Limb (tissue), 2 donors: ENCODE measurements at regions not wholly inside any gene's neighbourhood (a gene's known extent, or its start where the extent isn't known, plus 50 kb on each side); places are given as distances from the start of the nearest gene placed in this dataset.

Experiments
- DNase-seq, 2 donors: peaks; one replicate each; pipeline ENCODE4 v3.0.0-alpha.2; 2016; ENCODE audit errors: extremely low spot score in 2 of 2

GRCh38 chr21:28538987-28539622, 453.6 kb downstream of the LTN1 start:
- DNase-seq: no peak

GRCh38 chr21:28537371-28538079, 455.2 kb downstream of the LTN1 start:
- DNase-seq: no peak

GRCh38 chr21:28532446-28532845, 460.2 kb downstream of the LTN1 start:
- no peak for DNase-seq

GRCh38 chr21:28523367-28523766, 469.3 kb downstream of the LTN1 start:
- no peak for DNase-seq

- peak; percentile 51 to 59 for DNase-seq
These were observed 470.5 kb downstream of the LTN1 start for GRCh38 chr21:28522014-28522799.

GRCh38 chr21:28518630-28519029, 474.0 kb downstream of the LTN1 start:
- no peak for DNase-seq

GRCh38 chr21:28516991-28517592, 475.6 kb downstream of the LTN1 start:
- DNase-seq: peak; percentile 26 to 58

- DNase-seq: no peak
These were observed 476.7 kb downstream of the LTN1 start for GRCh38 chr21:28516021-28516420.

GRCh38 chr21:28513428-28513827, 479.2 kb downstream of the LTN1 start:
- no peak for DNase-seq

GRCh38 chr21:28509031-28509430, 483.6 kb downstream of the LTN1 start:
- no peak for DNase-seq

GRCh38 chr21:28508126-28508525, 484.6 kb downstream of the LTN1 start:
- DNase-seq: no peak

- DNase-seq: no peak
These were observed 496.2 kb downstream of the LTN1 start for GRCh38 chr21:28496517-28496916.

GRCh38 chr21:28492127-28492526, 500.6 kb downstream of the LTN1 start:
- no peak for DNase-seq

- no peak for DNase-seq
These were observed 502.8 kb downstream of the LTN1 start for GRCh38 chr21:28489821-28490350.

- DNase-seq: no peak
These were observed 503.5 kb downstream of the LTN1 start for GRCh38 chr21:28489162-28489561.

GRCh38 chr21:28487455-28488070, 505.1 kb downstream of the LTN1 start:
- DNase-seq: no peak

- no peak for DNase-seq
These were observed 507.2 kb downstream of the LTN1 start for GRCh38 chr21:28485301-28486022.

GRCh38 chr21:28483301-28484035, 509.2 kb downstream of the LTN1 start:
- no peak for DNase-seq

GRCh38 chr21:28482657-28483056, 510.0 kb downstream of the LTN1 start:
- no peak for DNase-seq

GRCh38 chr21:28480470-28480869, 512.2 kb downstream of the LTN1 start:
- DNase-seq: no peak
